Activated CD8-positive, alpha-beta T cell treated with anti-CD3 and anti-CD28 coated beads for 36 hours (primary cell): ENCODE measurements at regions not wholly inside any gene's neighbourhood (a gene's known extent, or its start where the extent isn't known, plus 50 kb on each side); places are given as distances from the start of the nearest gene placed in this dataset.

Experiments
- ATAC-seq: fragments of 200-7000 bp; cut with Tn5 transposase; one replicate; pipeline ENCODE4 v1.10.0; 2021; ENCODE audit warnings: mild to moderate bottlenecking, moderate library complexity
- CTCF ChIA-PET: fragments of 350-600 bp; sonication (Branson Sonifier 250); formaldehyde crosslinking; loops from one replicate; lab custom pipeline; 2021; ENCODE audit warnings: antibody characterized with exemption; lab: Charles Lee
- POLR2A ChIA-PET: fragments of 350-600 bp; sonication (Branson Sonifier 250); formaldehyde crosslinking; loops from one replicate; lab custom pipeline; 2021; ENCODE audit warnings: antibody characterized with exemption; lab: Charles Lee
- DNase-seq: peaks from one replicate; pipeline ENCODE4 v3.0.0-alpha.2; 2020
- H3K27ac Mint-ChIP-seq: one replicate; pipeline ENCODE4 v1.8.0; 2021; ENCODE audit warnings: mild to moderate bottlenecking, mixed read lengths
- H3K27me3 Mint-ChIP-seq: one replicate; pipeline ENCODE4 v1.8.0; 2021; ENCODE audit warnings: mixed read lengths
- H3K36me3 Mint-ChIP-seq: one replicate; pipeline ENCODE4 v1.8.0; 2021; ENCODE audit warnings: low read depth, mixed read lengths
- H3K4me1 Mint-ChIP-seq: one replicate; pipeline ENCODE4 v1.8.0; 2021; ENCODE audit warnings: low read depth, mixed read lengths
- H3K4me3 Mint-ChIP-seq: one replicate; pipeline ENCODE4 v1.8.0; 2021; ENCODE audit warnings: mild to moderate bottlenecking, moderate library complexity, mixed read lengths
- H3K9me3 Mint-ChIP-seq: one replicate; pipeline ENCODE4 v1.8.0; 2021; ENCODE audit warnings: mixed read lengths
- CTCF ChIP-seq: fragments of 200-600 bp; IDR thresholded peaks from one replicate; pipeline ENCODE4 v1.8.0; 2022; ENCODE audit warnings: antibody characterized with exemption, mild to moderate bottlenecking
- intact Hi-C: fragments of 100-400 bp; cut with micrococcal nuclease; formaldehyde crosslinking; loops from one replicate; pipeline ENCODE4 v1.10.0; 2022

GRCh38 chr1:189538271-189538670, 939.4 kb downstream of the BRINP3 start:
- no peaks in the 10 kb centered on the region for H3K4me1 Mint-ChIP-seq
- no peak overlapping the region for H3K27ac Mint-ChIP-seq
- peaks cover 8% of the 10 kb centered on the region for H3K9me3 Mint-ChIP-seq
- H3K36me3 Mint-ChIP-seq = no peaks in the 10 kb centered on the region
- no peaks in the 10 kb centered on the region for H3K27me3 Mint-ChIP-seq
- TF ChIP-seq CTCF = no peak
- DNase-seq (no peak), ATAC-seq (no peak)
- ChIA-PET POLR2A (no interaction called here), CTCF (no interaction called here)
- intact Hi-C loops = no loop called here
- no peak overlapping the region for H3K4me3 Mint-ChIP-seq

GRCh38 chr1:189550498-189550897, 927.2 kb downstream of the BRINP3 start:
- ChIA-PET CTCF (no interaction called here), POLR2A (no interaction called here)
- Mint-ChIP-seq H3K27ac (no peak overlapping the region), H3K4me1 (no peaks in the 10 kb centered on the region), H3K9me3 (peaks cover 2% of the 10 kb centered on the region), H3K36me3 (no peaks in the 10 kb centered on the region), H3K4me3 (no peak overlapping the region), H3K27me3 (no peaks in the 10 kb centered on the region)
- no peak for TF ChIP-seq CTCF
- DNase-seq (no peak), ATAC-seq (no peak)
- intact Hi-C loops = no loop called here

- H3K4me3 Mint-ChIP-seq = no peak overlapping the region
- no peak for TF ChIP-seq CTCF
- H3K27me3 Mint-ChIP-seq = no peaks in the 10 kb centered on the region
- POLR2A ChIA-PET = no interaction called here
- H3K36me3 Mint-ChIP-seq = no peaks in the 10 kb centered on the region
- ATAC-seq = no peak
- no peak overlapping the region for H3K27ac Mint-ChIP-seq
- H3K4me1 Mint-ChIP-seq = no peaks in the 10 kb centered on the region
- H3K9me3 Mint-ChIP-seq = peaks cover 14% of the 10 kb centered on the region
- DNase-seq = no peak
- intact Hi-C loops = no loop called here
- CTCF ChIA-PET = no interaction called here
Measured at GRCh38 chr1:189563784-189564183, 913.9 kb downstream of the BRINP3 start.

GRCh38 chr1:189567890-189568289, 909.8 kb downstream of the BRINP3 start:
- Mint-ChIP-seq H3K4me3 (no peak overlapping the region), H3K36me3 (no peaks in the 10 kb centered on the region), H3K27me3 (no peaks in the 10 kb centered on the region), H3K27ac (no peak overlapping the region), H3K9me3 (peaks cover 8% of the 10 kb centered on the region), H3K4me1 (no peaks in the 10 kb centered on the region)
- CTCF ChIA-PET = no interaction called here
- DNase-seq (no peak), ATAC-seq (no peak)
- intact Hi-C loops = no loop called here
- POLR2A ChIA-PET = no interaction called here
- no peak for TF ChIP-seq CTCF

GRCh38 chr1:189596197-189596596, 881.5 kb downstream of the BRINP3 start:
- ChIA-PET POLR2A (no interaction called here), CTCF (no interaction called here)
- Mint-ChIP-seq H3K4me3 (no peak overlapping the region), H3K27me3 (no peaks in the 10 kb centered on the region), H3K9me3 (peaks cover 10% of the 10 kb centered on the region), H3K27ac (no peak overlapping the region), H3K4me1 (no peaks in the 10 kb centered on the region), H3K36me3 (no peaks in the 10 kb centered on the region)
- intact Hi-C loops = no loop called here
- ATAC-seq (no peak), DNase-seq (no peak)
- no peak for TF ChIP-seq CTCF
